RWPE2 (cell line): ENCODE measurements at regions not wholly inside any gene's neighbourhood (a gene's known extent, or its start where the extent isn't known, plus 50 kb on each side); places are given as distances from the start of the nearest gene placed in this dataset.

ENCODE experiments used
- ATAC-seq: fragments of 200-7000 bp; cut with Tn5 transposase; 3 replicates; pipeline ENCODE4 v1.9.1; 2021; ENCODE audit warnings: low read depth
- DNase-seq: peaks from one replicate; pipeline ENCODE4 v3.0.0-alpha.2; 2020; ENCODE audit warnings: low spot score
- H3K27ac ChIP-seq: fragments of 450-650 bp; 2 replicates; pipeline ENCODE4 v1.5.1; 2017; ENCODE audit warnings: mild to moderate bottlenecking; ENCODE audit not compliant: poor library complexity, severe bottlenecking
- H3K27me3 ChIP-seq: fragments of 250-450 bp; sonication (Bioruptor Pico); 2 replicates; pipeline ENCODE4 v1.5.1; 2021; ENCODE audit warnings: mild to moderate bottlenecking, moderate library complexity; ENCODE audit not compliant: insufficient read depth, poor library complexity, severe bottlenecking
- H3K36me3 ChIP-seq: fragments of 250-450 bp; sonication (Bioruptor Pico); 2 replicates; pipeline ENCODE4 v1.5.1; 2020; ENCODE audit warnings: low read depth, mild to moderate bottlenecking, moderate library complexity
- H3K4me1 ChIP-seq: fragments of 250-450 bp; sonication (Bioruptor Pico); 2 replicates; pipeline ENCODE4 v1.5.1; 2021; ENCODE audit warnings: mild to moderate bottlenecking, moderate library complexity; ENCODE audit not compliant: insufficient read depth, poor library complexity, severe bottlenecking
- H3K4me3 ChIP-seq: fragments of 250-450 bp; sonication (Bioruptor Pico); 2 replicates; pipeline ENCODE4 v1.5.1; 2021; ENCODE audit warnings: mild to moderate bottlenecking, moderate library complexity; ENCODE audit not compliant: severe bottlenecking
- H3K9me3 ChIP-seq: fragments of 250-450 bp; sonication (Bioruptor Pico); 2 replicates; pipeline ENCODE4 v1.5.1; 2021; ENCODE audit warnings: mild to moderate bottlenecking, moderate library complexity; ENCODE audit not compliant: severe bottlenecking
- TF ChIP-seq, protein P1 (sequence below): fragments of 450-650 bp; IDR thresholded peaks from one replicate; pipeline ENCODE4 v1.5.1; 2017; ENCODE audit warnings: mild to moderate bottlenecking, moderate library complexity; ENCODE audit not compliant: poor library complexity, severe bottlenecking

DNA sequence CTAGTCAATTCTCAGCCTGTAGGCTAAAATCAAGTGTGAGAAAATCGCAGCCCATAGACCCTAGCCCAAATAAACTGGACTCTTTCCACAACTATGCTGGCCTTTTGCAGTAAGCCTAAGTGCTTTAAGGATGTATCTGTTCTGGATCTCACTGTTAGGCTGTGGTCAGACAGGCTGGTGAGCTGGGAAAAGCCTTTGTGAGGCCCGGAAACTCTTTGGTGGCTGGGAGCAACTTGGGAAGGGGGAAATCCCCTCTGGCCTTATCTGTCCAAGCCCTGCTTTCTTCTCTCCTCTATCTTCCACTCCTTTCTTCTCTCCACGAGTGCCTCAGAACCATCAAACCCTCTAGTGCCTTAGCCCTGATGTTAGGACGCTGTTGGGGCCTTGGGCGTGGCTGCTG, 135.4 kb downstream of the LACC1 start:
- ATAC-seq, result no peak
- no peak for DNase-seq
- H3K9me3 ChIP-seq, result no peaks in the 10 kb centered on the region
- no peaks in the 10 kb centered on the region for H3K36me3 ChIP-seq
- no peaks in the 10 kb centered on the region for H3K27me3 ChIP-seq
- no peaks in the 10 kb centered on the region for H3K4me1 ChIP-seq
- H3K4me3 ChIP-seq, result no peak overlapping the region
- TF ChIP-seq, protein P1, sequence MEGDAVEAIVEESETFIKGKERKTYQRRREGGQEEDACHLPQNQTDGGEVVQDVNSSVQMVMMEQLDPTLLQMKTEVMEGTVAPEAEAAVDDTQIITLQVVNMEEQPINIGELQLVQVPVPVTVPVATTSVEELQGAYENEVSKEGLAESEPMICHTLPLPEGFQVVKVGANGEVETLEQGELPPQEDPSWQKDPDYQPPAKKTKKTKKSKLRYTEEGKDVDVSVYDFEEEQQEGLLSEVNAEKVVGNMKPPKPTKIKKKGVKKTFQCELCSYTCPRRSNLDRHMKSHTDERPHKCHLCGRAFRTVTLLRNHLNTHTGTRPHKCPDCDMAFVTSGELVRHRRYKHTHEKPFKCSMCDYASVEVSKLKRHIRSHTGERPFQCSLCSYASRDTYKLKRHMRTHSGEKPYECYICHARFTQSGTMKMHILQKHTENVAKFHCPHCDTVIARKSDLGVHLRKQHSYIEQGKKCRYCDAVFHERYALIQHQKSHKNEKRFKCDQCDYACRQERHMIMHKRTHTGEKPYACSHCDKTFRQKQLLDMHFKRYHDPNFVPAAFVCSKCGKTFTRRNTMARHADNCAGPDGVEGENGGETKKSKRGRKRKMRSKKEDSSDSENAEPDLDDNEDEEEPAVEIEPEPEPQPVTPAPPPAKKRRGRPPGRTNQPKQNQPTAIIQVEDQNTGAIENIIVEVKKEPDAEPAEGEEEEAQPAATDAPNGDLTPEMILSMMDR, result no peak
- no peak overlapping the region for H3K27ac ChIP-seq

DNA sequence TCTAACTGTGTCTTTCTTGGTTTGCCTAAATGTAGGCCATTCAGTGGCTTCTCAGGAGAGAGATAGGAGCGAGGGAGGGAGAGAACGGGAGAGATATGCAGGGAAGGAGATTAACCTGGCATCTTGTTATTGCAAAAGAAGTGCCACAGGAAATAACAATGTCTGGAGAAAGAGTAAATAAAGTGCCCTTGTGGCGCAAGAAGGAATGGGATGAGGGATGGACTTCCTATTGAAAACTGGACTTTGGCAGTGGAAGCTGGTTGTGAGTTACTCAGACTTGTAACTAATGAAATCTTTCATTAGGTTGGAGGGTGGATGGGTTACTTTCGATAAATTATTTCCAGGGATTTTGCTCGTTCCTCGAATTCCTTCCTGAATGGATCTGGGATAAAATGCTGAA, 136.1 kb downstream of the LACC1 start:
- H3K4me1 ChIP-seq, result no peaks in the 10 kb centered on the region
- H3K9me3 ChIP-seq, result no peaks in the 10 kb centered on the region

DNA sequence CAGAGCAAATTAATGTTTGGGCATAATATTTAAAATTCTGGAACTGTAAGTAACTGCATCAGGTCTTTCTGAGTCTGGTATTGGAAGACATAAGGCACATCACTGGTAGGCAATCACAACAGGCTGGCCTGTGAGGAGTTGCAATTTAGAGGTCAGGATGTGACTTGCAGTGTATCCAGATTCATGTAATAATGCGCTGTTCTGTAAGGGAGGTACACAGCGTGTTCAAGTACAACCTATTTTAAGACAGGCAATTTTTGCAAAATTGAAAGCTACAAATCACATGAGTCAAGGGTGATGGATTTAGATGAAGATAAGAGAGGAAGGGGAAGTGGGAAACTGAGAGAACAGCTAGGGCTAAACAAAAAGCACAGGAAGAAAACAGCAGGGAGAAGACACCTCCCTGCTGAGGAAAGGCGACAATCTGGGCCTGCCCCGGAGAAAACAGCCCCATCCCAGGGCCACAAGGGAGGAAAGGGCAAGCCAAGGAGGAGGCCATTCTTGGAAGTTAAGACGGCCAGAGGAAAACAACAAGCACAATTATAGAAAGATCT, 138.1 kb downstream of the LACC1 start:
- no peaks in the 10 kb centered on the region for H3K27me3 ChIP-seq
- TF ChIP-seq, protein P1, result no peak
- H3K36me3 ChIP-seq, result no peaks in the 10 kb centered on the region
- H3K27ac ChIP-seq, result no peak overlapping the region
- no peaks in the 10 kb centered on the region for H3K4me1 ChIP-seq
- H3K9me3 ChIP-seq, result no peaks in the 10 kb centered on the region
- DNase-seq (no peak), ATAC-seq (no peak)
- no peak overlapping the region for H3K4me3 ChIP-seq

More for the DNA sequence above, 136.1 kb downstream of the LACC1 start:
- ATAC-seq (no peak), DNase-seq (no peak)
- no peak overlapping the region for H3K4me3 ChIP-seq
- TF ChIP-seq, protein P1, result no peak
- no peaks in the 10 kb centered on the region for H3K36me3 ChIP-seq
- no peaks in the 10 kb centered on the region for H3K27me3 ChIP-seq
- no peak overlapping the region for H3K27ac ChIP-seq

DNA sequence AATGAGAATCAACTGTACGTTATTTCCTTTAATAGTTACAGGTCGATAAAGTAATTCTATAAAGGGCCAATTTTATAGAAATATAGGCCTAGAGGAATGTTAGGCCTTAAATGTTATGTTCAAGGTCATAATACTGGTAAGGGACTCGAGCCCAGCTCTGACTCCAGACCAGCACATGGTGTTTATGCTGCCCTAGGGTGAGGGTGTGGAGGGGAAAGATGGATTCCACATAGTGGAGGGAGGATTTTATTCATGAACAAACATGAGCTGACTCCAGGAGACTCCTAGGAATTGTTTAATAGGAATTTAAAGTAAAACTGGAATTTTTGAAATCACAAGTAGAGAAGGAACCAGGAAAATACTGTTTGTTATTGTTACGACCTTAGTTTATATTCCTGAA, 139.9 kb downstream of the LACC1 start:
- Histone ChIP-seq H3K9me3 (no peaks in the 10 kb centered on the region), H3K4me1 (no peaks in the 10 kb centered on the region), H3K4me3 (no peak overlapping the region), H3K27ac (no peak overlapping the region), H3K27me3 (no peaks in the 10 kb centered on the region), H3K36me3 (no peaks in the 10 kb centered on the region)
- no peak for DNase-seq
- TF ChIP-seq, protein P1, result no peak
- no peak for ATAC-seq

DNA sequence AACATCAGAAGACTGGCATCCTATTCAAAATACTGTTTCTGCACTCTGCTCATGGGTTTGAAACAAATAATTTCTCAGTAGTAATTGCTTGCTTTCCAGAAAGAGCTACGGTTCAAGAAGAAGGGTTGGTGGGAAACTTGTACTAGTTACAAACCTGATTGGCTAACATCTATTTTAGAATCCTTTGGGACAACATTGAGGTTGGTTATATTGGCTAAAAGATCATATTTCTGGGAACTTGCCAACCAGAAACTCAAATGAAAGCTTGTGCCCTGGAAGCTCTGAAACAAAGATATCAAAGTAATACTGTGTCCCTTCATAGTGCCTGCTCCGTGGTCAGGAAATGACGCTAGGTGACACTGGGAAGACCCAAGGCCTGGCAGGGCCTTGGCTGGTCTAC, 141.7 kb downstream of the LACC1 start:
- no peaks in the 10 kb centered on the region for H3K9me3 ChIP-seq
- H3K27ac ChIP-seq, result no peak overlapping the region
- DNase-seq (no peak), ATAC-seq (no peak)
- no peak overlapping the region for H3K4me3 ChIP-seq
- H3K27me3 ChIP-seq, result no peaks in the 10 kb centered on the region
- TF ChIP-seq, protein P1, result no peak
- no peaks in the 10 kb centered on the region for H3K36me3 ChIP-seq
- no peaks in the 10 kb centered on the region for H3K4me1 ChIP-seq
